ENCODE measurements at regions not wholly inside any gene's neighbourhood (a gene's known extent, or its start where the extent isn't known, plus 50 kb on each side); places are given as distances from the start of the nearest gene placed in this dataset.

GRCh38 chr10:81524467-81524866 lies 350.5 kb upstream of the NRG3 start:
- Mint-ChIP-seq H3K9me3 (ENCODE audit: unreplicated experiment) (peaks cover 22% of the 10 kb centered on the region), H3K4me1 (ENCODE audit: unreplicated experiment) (no peaks in the 10 kb centered on the region), H3K36me3 (ENCODE audit: unreplicated experiment) (no peaks in the 10 kb centered on the region), H3K27ac (ENCODE audit: unreplicated experiment) (no peak overlapping the region), H3K4me3 (ENCODE audit: unreplicated experiment) (no peak overlapping the region), H3K27me3 (ENCODE audit: unreplicated experiment) (no peaks in the 10 kb centered on the region)
- no peak for DNase-seq (ENCODE audit: extremely low spot score, unreplicated experiment)
- no peak for TF ChIP-seq CTCF (IDR thresholded peaks at IDR 0.05)

- H3K27ac Mint-ChIP-seq (ENCODE audit: unreplicated experiment) = no peak overlapping the region
- no peaks in the 10 kb centered on the region for H3K36me3 Mint-ChIP-seq (ENCODE audit: unreplicated experiment)
- no peaks in the 10 kb centered on the region for H3K27me3 Mint-ChIP-seq (ENCODE audit: unreplicated experiment)
- peaks cover 20% of the 10 kb centered on the region for H3K9me3 Mint-ChIP-seq (ENCODE audit: unreplicated experiment)
- DNase-seq (ENCODE audit: extremely low spot score, unreplicated experiment) = no peak
- TF ChIP-seq CTCF (IDR thresholded peaks at IDR 0.05) = no peak
- no peaks in the 10 kb centered on the region for H3K4me1 Mint-ChIP-seq (ENCODE audit: unreplicated experiment)
- no peak overlapping the region for H3K4me3 Mint-ChIP-seq (ENCODE audit: unreplicated experiment)
Measured at GRCh38 chr10:81532403-81532802, 342.6 kb upstream of the NRG3 start.

GRCh38 chr10:81534991-81535390 lies 340.0 kb upstream of the NRG3 start:
- no peak overlapping the region for H3K4me3 Mint-ChIP-seq (ENCODE audit: unreplicated experiment)
- no peaks in the 10 kb centered on the region for H3K36me3 Mint-ChIP-seq (ENCODE audit: unreplicated experiment)
- no peak for DNase-seq (ENCODE audit: extremely low spot score, unreplicated experiment)
- TF ChIP-seq CTCF (IDR thresholded peaks at IDR 0.05) = no peak
- peaks cover 22% of the 10 kb centered on the region for H3K9me3 Mint-ChIP-seq (ENCODE audit: unreplicated experiment)
- no peaks in the 10 kb centered on the region for H3K27me3 Mint-ChIP-seq (ENCODE audit: unreplicated experiment)
- H3K4me1 Mint-ChIP-seq (ENCODE audit: unreplicated experiment) = no peaks in the 10 kb centered on the region
- H3K27ac Mint-ChIP-seq (ENCODE audit: unreplicated experiment) = no peak overlapping the region

- TF ChIP-seq CTCF (IDR thresholded peaks at IDR 0.05) = no peak
- H3K27me3 Mint-ChIP-seq (ENCODE audit: unreplicated experiment) = no peaks in the 10 kb centered on the region
- no peaks in the 10 kb centered on the region for H3K36me3 Mint-ChIP-seq (ENCODE audit: unreplicated experiment)
- peaks cover 30% of the 10 kb centered on the region for H3K9me3 Mint-ChIP-seq (ENCODE audit: unreplicated experiment)
- no peak overlapping the region for H3K27ac Mint-ChIP-seq (ENCODE audit: unreplicated experiment)
- H3K4me1 Mint-ChIP-seq (ENCODE audit: unreplicated experiment) = no peaks in the 10 kb centered on the region
- DNase-seq (ENCODE audit: extremely low spot score, unreplicated experiment) = no peak
- no peak overlapping the region for H3K4me3 Mint-ChIP-seq (ENCODE audit: unreplicated experiment)
Measured at GRCh38 chr10:81541517-81541916, 333.5 kb upstream of the NRG3 start.

- TF ChIP-seq CTCF (IDR thresholded peaks at IDR 0.05) = no peak
- H3K36me3 Mint-ChIP-seq (ENCODE audit: unreplicated experiment) = no peaks in the 10 kb centered on the region
- peaks cover 31% of the 10 kb centered on the region for H3K9me3 Mint-ChIP-seq (ENCODE audit: unreplicated experiment)
Measured at GRCh38 chr10:81546243-81546642, 328.8 kb upstream of the NRG3 start.

More at GRCh38 chr10:81546243-81546642, 328.8 kb upstream of the NRG3 start:
- Mint-ChIP-seq H3K4me3 (ENCODE audit: unreplicated experiment) (no peak overlapping the region), H3K27me3 (ENCODE audit: unreplicated experiment) (no peaks in the 10 kb centered on the region), H3K4me1 (ENCODE audit: unreplicated experiment) (no peaks in the 10 kb centered on the region), H3K27ac (ENCODE audit: unreplicated experiment) (no peak overlapping the region)
- DNase-seq (ENCODE audit: extremely low spot score, unreplicated experiment) = no peak

Data from osteocyte (in vitro differentiated cells).